GM23248 (cell line): ENCODE measurements at regions not wholly inside any gene's neighbourhood (a gene's known extent, or its start where the extent isn't known, plus 50 kb on each side); places are given as distances from the start of the nearest gene placed in this dataset.
A peak's percentile ranks its signal among the peaks of the same experiment; 100 is the strongest.

Experiments used
- DNase-seq: peaks from one replicate; pipeline ENCODE4 v3.0.0-alpha.2; 2015
- H2AFZ ChIP-seq: fragments of 200-600 bp; sonication (generic); 2 replicates; pipeline ENCODE4 v1.6.1; 2016; ENCODE audit warnings: antibody characterized with exemption
- H3F3A ChIP-seq: fragments of 200-600 bp; sonication (generic); 2 replicates; pipeline ENCODE4 v1.6.1; 2016; ENCODE audit warnings: mild to moderate bottlenecking, antibody characterized with exemption, mixed run types; ENCODE audit not compliant: insufficient read depth
- H3K27ac ChIP-seq: fragments of 200-600 bp; sonication (generic); 2 replicates; pipeline ENCODE4 v1.5.1; 2016; ENCODE audit warnings: mild to moderate bottlenecking
- H3K27me3 ChIP-seq: fragments of 200-600 bp; sonication (generic); replicated peaks from 2 replicates; pipeline ENCODE4 v1.6.1; 2016; ENCODE audit warnings: mild to moderate bottlenecking; ENCODE audit not compliant: insufficient read depth
- H3K36me3 ChIP-seq: fragments of 200-600 bp; sonication (generic); 2 replicates; pipeline ENCODE4 v1.6.1; 2016; ENCODE audit warnings: low read depth, mild to moderate bottlenecking
- H3K4me1 ChIP-seq: fragments of 200-600 bp; sonication (generic); 2 replicates; pipeline ENCODE4 v1.6.1; 2016; ENCODE audit warnings: mild to moderate bottlenecking; ENCODE audit not compliant: insufficient read depth
- H3K4me2 ChIP-seq: fragments of 200-600 bp; sonication (generic); one replicate; pipeline ENCODE4 v1.6.1; 2016; ENCODE audit warnings: mild to moderate bottlenecking; ENCODE audit not compliant: unreplicated experiment
- H3K4me3 ChIP-seq: fragments of 200-600 bp; sonication (generic); 2 replicates; pipeline ENCODE4 v1.5.1; 2016; ENCODE audit warnings: mild to moderate bottlenecking
- H3K79me2 ChIP-seq: fragments of 200-600 bp; sonication (generic); 2 replicates; pipeline ENCODE4 v1.6.1; 2016; ENCODE audit warnings: mild to moderate bottlenecking; ENCODE audit not compliant: insufficient read depth
- H3K9ac ChIP-seq: fragments of 200-600 bp; sonication (generic); 2 replicates; pipeline ENCODE4 v1.6.1; 2016; ENCODE audit warnings: mild to moderate bottlenecking
- H3K9me2 ChIP-seq: fragments of 200-600 bp; sonication (generic); 2 replicates; pipeline ENCODE4 v1.6.1; 2016; ENCODE audit warnings: mixed run types, mild to moderate bottlenecking, moderate library complexity; ENCODE audit not compliant: insufficient read depth
- H3K9me3 ChIP-seq: fragments of 200-600 bp; sonication (generic); one replicate; pipeline ENCODE4 v1.6.1; 2017; ENCODE audit warnings: low read depth
- H4K20me1 ChIP-seq: fragments of 200-600 bp; sonication (generic); 2 replicates; pipeline ENCODE4 v1.6.0; 2016; ENCODE audit not compliant: insufficient read depth
- EZH2 ChIP-seq: fragments of 200-600 bp; sonication (generic); IDR thresholded peaks from 2 replicates; pipeline ENCODE4 v1.6.1; 2018; ENCODE audit warnings: antibody characterized with exemption, mild to moderate bottlenecking; ENCODE audit not compliant: insufficient read depth, poor library complexity, severe bottlenecking
- EZH2phosphoT487 ChIP-seq: fragments of 200-600 bp; sonication (generic); IDR thresholded peaks from 2 replicates; pipeline ENCODE4 v1.6.1; 2018; ENCODE audit warnings: antibody characterized with exemption, moderate library complexity, mild to moderate bottlenecking, low read depth; ENCODE audit not compliant: insufficient read depth
- WGBS, 2 experiments: methylation state at CpG; one replicate each; pipeline ENCODE4 v1.1.6; 2015 to 2017; ENCODE audit warnings: low lambda C conversion rate in 2 of 2, low coverage in 1 of 2; ENCODE audit errors: missing lambda C conversion rate in 2 of 2; 5-methylcytosine and 5-hydroxymethylcytosine counted together
- in situ Hi-C: fragments of 300-500 bp; cut with MboI; formaldehyde crosslinking; loops from 2 replicates; pipeline ENCODE4 v1.15.0; 2020

- Histone ChIP-seq H3K9me3 (no peaks in the 10 kb centered on the region), H4K20me1 (no peaks in the 10 kb centered on the region), H3F3A (peaks cover 23% of the 10 kb centered on the region), H3K27ac (peak overlapping the region; percentile 90), H3K36me3 (no peaks in the 10 kb centered on the region), H3K27me3 (no peaks in the 10 kb centered on the region), H3K4me1 (peaks cover 20% of the 10 kb centered on the region), H3K4me2 (peak overlapping the region; percentile 39), H3K79me2 (no peaks in the 10 kb centered on the region), H3K9ac (peak overlapping the region; percentile 64), H2AFZ (peak overlapping the region; percentile 17; the same call in 1 of the 2 replicates), H3K4me3 (no peak overlapping the region), H3K9me2 (no peaks in the 10 kb centered on the region)
- no peak for TF ChIP-seq EZH2phosphoT487
- WGBS, 2 experiments = 20 to 31% methylated on average over 4 of the region's 4 CpGs
- in situ Hi-C loops = no loop called here
- DNase-seq = peak; percentile 92
Observed at GRCh38 chr19:31436121-31436776, 87.0 kb upstream of the TSHZ3 start.

DNA sequence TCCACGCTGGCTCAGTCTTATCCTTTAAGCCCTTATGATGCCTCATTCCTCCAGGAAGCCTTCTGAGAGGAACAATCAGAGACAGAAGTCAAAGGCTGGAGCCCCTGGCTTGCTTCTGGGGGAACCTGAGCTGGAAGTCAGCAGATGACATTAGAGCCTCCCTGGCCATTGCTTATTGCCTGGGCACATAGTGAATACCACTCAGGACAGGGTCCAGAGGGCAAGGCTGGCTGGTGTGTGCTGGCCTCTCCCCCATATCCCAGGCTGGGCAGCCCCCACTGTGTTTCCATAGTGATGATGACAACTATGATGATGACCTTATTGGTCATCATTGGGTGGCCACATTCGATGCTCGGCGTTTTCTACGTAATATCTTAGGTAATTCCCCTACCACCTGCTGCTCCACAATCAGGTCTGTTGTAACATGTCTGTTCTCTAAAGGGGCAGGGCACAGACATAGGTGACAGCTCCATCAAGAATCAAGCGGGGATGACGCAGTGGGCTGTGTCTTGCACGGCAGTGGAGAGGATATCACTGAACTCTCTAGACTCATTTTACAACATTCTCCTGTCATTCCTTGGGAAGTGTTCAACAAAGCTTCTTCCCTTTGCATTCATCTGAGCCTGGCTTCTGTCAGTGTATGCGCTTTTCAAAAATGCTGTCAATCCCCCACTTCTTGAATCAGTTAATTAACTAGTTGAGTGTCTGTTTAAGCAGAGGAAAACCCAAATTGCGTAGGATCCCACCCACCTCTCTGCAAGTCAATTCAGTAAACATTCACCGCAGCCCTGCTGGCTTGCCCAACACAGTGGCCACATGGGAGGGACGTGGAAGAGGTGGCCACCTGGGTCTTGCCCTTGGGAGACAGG is 89.4 kb upstream of the TSHZ3 start:
- Histone ChIP-seq H3K27me3 (no peaks in the 10 kb centered on the region), H3K4me1 (peaks cover 20% of the 10 kb centered on the region), H3K9ac (no peak overlapping the region), H3K79me2 (no peaks in the 10 kb centered on the region), H3F3A (peaks cover 23% of the 10 kb centered on the region), H3K27ac (no peak overlapping the region), H3K9me2 (no peaks in the 10 kb centered on the region), H3K4me3 (no peak overlapping the region), H3K9me3 (no peaks in the 10 kb centered on the region), H2AFZ (no peak overlapping the region), H3K36me3 (no peaks in the 10 kb centered on the region), H3K4me2 (no peak overlapping the region), H4K20me1 (no peaks in the 10 kb centered on the region)
- 72 to 74% methylated on average over 12 of the region's 12 CpGs for WGBS, 2 experiments
- TF ChIP-seq EZH2phosphoT487 (no peak), EZH2 (no peak)
- in situ Hi-C loops = no loop called here
- no peak for DNase-seq

DNA sequence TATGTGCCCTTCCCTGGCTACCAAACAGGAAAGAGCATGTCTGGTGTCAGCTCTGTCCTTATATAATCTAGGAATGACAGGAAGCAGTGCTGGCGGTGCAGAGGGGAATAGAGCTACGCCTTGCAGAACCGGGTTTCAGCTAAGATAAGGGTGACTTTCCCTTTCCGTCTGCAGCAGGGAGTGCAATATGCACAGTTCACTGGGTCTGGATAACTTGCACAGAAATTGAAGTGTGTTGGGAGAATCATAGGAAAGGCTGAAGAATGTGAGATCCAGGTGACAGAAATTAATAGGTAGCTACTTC is 90.0 kb upstream of the TSHZ3 start:
- Histone ChIP-seq H3K27ac (no peak overlapping the region), H3K4me1 (peaks cover 20% of the 10 kb centered on the region), H3K9me2 (no peaks in the 10 kb centered on the region), H3K36me3 (no peaks in the 10 kb centered on the region), H3K79me2 (no peaks in the 10 kb centered on the region), H3K9me3 (no peaks in the 10 kb centered on the region), H3K4me3 (no peak overlapping the region), H3K9ac (no peak overlapping the region), H2AFZ (no peak overlapping the region), H4K20me1 (no peaks in the 10 kb centered on the region), H3K27me3 (no peaks in the 10 kb centered on the region), H3K4me2 (no peak overlapping the region), H3F3A (peaks cover 23% of the 10 kb centered on the region)
- no peak for DNase-seq
- in situ Hi-C loops = no loop called here
- 52 to 62% methylated on average over 4 of the region's 4 CpGs for WGBS, 2 experiments
- TF ChIP-seq EZH2 (no peak), EZH2phosphoT487 (no peak)

GRCh38 chr19:31444931-31445330 is 95.7 kb upstream of the TSHZ3 start:
- 64 to 73% methylated on average over 4 of the region's 4 CpGs for WGBS, 2 experiments
- H3F3A ChIP-seq = no peaks in the 10 kb centered on the region
- H3K9ac ChIP-seq = no peak overlapping the region
- TF ChIP-seq EZH2 = no peak
- TF ChIP-seq EZH2phosphoT487 = no peak
- peaks cover 6% of the 10 kb centered on the region for H3K4me1 ChIP-seq
- no peaks in the 10 kb centered on the region for H4K20me1 ChIP-seq
- in situ Hi-C loops = no loop called here
- no peak overlapping the region for H3K4me3 ChIP-seq
- H3K36me3 ChIP-seq = no peaks in the 10 kb centered on the region
- no peaks in the 10 kb centered on the region for H3K79me2 ChIP-seq
- no peak overlapping the region for H3K27ac ChIP-seq
- no peaks in the 10 kb centered on the region for H3K9me3 ChIP-seq
- no peaks in the 10 kb centered on the region for H3K27me3 ChIP-seq
- H2AFZ ChIP-seq = no peak overlapping the region
- H3K4me2 ChIP-seq = no peak overlapping the region
- H3K9me2 ChIP-seq = no peaks in the 10 kb centered on the region
- DNase-seq = no peak
